Activated CD8-positive, alpha-beta memory T cell treated with anti-CD3 and anti-CD28 coated beads for 24 hours (primary cell): ENCODE measurements at regions not wholly inside any gene's neighbourhood (a gene's known extent, or its start where the extent isn't known, plus 50 kb on each side); places are given as distances from the start of the nearest gene placed in this dataset.
"Not testable (repeated sequence)": the region's sequence is repeated elsewhere in the genome, so short reads cannot be mapped to it uniquely, and the experiment has no call there.

Source experiments
- DNase-seq: peaks from one replicate; pipeline ENCODE4 v3.0.0-alpha.2; 2020

- no peak for DNase-seq
Measured at GRCh38 chr7:93048136-93048930, 69.4 kb downstream of the SAMD9 start.

- no peak for DNase-seq
Measured at GRCh38 chr7:93047514-93048099, 70.2 kb downstream of the SAMD9 start.

GRCh38 chr7:93046641-93047040, 71.1 kb downstream of the SAMD9 start:
- DNase-seq, result no peak

DNA sequence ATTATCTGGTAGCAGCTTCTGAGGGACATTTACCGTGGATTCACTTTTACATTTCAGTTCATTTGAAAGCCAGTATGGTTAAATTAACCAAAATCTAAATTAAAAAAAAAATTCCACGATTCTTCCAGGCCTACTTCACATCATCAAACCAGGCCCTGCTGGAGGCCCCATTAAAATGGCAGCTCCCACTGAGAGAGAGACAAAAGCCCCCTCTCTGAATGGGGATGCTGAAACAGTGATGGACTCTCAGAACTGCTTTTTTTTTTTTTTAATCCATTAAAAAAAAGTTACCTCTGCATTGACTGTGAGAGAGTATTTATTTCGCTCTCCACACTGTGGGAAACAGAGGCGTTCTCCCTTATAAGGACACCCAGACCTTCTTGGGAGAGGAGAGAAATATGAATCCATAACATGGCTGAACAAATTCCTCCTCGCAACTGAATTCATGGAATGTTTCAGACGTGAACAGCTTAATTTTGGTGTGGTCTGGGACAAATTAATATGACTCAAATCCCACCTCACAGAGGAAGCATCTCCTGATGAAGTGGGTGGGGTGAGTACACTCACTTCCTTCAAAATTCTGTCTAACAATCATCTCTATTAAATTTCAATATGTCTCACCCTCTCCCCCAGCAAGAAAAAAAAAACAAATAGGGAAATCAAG, 73.5 kb downstream of the SAMD9 start:
- no peak for DNase-seq

- DNase-seq, result no peak
Measured at GRCh38 chr7:93043385-93043985, 74.3 kb downstream of the SAMD9 start.

DNA sequence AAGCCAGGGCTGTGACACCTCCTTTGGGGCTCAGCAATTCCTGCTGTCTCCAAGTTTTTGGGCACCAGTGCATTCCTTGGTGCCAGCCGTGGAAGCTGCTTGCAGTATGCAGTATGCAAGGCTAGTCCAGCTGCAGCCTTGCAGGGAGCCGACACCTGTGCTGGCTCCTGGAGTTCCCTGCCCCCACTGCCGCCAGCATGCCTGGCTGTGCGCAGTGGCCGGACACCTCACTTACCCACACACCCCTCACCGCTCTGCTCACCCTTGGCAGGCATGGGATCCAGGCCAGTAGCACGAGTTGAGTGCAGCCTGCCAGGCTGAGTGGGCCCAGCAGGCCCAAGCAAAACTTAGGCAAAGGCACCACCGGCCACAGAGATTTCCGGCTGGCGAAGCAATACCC, 77.4 kb downstream of the SAMD9 start:
- no peak for DNase-seq

- no peak for DNase-seq
Measured at GRCh38 chr7:93039786-93040185, 78.0 kb downstream of the SAMD9 start.

- no peak for DNase-seq
Measured at GRCh38 chr7:93039282-93039681, 78.5 kb downstream of the SAMD9 start.

DNA sequence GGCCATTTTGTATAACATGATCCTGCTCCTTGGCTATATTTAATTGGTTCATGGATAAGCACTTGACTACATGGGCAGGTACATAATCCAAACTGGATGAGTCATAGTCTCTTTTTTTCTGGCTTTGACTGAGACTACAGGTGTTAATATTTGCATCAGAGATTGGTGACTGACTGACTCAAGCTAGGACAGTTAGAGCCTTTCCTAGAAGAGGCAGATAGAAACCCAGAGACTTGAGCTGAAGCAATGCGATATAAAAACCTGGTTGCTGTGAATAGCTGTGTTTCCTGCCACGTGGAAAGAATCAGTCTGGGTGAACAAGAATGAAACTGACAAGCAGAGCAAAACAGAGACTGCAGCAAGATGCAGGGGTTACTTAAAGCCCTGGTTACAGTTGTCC, 81.0 kb downstream of the SAMD9 start:
- no peak for DNase-seq

DNA sequence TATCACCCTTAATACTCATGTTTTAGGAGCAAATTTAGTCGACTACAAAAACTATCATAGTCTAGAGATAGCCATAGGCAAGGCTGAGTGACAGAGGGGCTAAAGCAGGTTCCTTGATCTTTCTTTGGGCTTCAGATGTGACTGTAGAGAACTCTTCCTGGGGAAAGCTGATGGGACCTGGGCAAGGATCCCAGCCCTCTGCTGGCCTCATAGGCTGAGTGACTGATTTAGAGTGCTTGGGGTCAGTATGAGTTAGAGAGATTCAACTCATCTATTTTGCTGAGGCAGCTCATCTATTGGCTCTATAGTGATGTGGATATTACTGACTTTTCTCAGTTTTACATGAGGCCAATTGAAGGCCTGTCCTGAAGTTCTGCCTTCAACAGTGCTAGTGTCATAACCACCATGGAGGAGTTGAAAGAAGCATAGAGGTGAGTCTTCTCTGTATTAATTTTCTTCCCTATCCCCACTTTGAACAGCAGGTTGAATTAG, 81.6 kb downstream of the SAMD9 start:
- DNase-seq, result no peak

GRCh38 chr7:93031795-93032194, 86.0 kb downstream of the SAMD9 start:
- DNase-seq, result no peak

DNA sequence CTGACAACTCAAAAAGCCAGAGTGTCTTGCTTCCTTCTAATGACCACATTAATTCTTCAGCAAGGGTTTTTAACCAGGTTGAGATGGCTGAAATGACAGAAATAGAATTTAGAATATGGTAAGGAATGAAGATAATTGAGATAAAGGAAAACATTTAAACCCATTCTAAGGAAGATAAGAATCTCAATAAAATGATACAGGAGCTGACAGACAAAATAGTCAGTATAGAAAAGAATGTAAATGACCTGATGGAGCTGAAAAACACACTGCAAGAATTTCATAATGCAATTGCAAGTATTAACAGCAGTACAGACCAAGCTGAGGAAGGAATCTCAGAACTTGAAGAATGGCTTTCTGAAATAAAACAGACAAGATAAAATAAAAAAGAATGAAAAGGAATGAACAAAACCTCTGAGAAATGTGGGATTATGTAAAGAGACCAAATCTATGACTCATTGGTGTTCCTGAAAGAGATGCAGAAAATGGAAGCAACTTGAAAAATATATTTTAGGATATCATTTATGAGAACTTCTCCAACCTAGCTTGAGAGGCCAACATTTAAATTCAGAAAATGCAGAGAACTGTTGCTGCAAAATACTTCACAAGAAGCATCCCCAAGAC, 87.1 kb downstream of the SAMD9 start:
- no peak for DNase-seq

GRCh38 chr7:93029056-93029455, 88.7 kb downstream of the SAMD9 start:
- DNase-seq, result no peak

GRCh38 chr7:93028610-93029009, 89.2 kb downstream of the SAMD9 start:
- no peak for DNase-seq

- DNase-seq, result no peak
Measured at GRCh38 chr7:93027044-93027443, 90.7 kb downstream of the SAMD9 start.

GRCh38 chr7:93026425-93026824, 91.4 kb downstream of the SAMD9 start:
- no peak for DNase-seq

DNA sequence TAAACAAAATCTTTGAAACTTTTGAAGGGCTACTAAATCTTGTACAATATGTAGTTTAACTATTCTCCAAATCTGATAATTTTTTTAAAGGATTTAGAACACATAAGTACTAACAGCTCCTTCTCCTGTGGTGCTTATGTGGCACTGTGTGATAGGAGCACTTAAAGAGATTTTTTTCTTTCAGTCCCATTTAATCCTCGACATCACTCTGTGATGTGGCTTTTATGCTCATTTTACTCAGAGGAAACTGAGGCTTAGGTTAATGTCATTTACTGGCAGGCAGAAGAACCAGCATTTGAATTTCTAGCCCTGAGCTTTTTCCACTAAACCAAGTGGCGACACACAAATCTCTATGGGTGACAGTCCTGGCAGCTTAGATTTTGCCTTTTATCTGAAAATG, 92.4 kb downstream of the SAMD9 start:
- DNase-seq, result no peak

DNA sequence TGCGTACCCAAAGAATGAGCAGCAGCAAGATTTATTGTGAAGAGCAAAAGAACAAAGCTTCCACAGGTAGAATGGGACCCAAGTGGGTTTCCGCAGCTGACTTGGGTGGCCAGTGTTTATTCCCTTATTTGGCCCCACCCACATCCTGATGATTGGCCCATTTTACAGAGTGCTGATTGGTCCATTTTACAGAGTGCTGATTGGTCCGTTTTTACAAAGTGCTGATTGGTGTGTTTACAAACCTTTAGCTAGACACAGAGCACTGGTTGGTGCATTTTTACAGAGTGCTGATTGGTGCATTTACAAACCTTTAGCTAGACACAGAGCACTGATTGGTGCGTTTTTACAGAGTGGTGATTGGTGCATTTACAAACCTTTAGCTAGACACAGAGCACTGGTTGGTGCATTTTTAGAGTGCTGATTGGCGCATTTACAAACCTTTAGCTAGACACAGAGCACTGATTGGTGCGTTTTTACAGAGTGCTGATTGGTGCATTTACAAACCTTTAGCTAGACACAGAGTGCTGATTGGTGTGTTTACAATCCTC, 94.8 kb downstream of the SAMD9 start:
- DNase-seq, result not testable (repeated sequence)

DNA sequence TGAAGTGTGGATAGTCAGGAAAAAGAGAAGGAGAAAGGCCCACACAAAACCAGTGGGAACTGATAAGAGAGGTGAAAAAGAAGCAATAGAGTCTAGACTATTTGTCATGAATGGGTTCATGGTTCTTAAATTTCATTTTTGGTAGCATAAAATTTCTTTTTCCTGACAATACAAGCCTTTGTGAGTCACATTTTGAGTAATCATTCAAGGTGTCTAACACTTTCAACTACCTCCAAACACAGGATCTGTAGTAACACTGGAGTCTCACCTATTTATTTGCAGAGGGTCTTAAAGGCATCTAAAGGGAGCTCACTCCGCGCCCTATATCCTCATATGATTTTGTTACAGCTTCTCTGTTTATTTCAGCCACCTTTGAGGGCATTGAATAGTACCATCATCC, 96.0 kb downstream of the SAMD9 start:
- DNase-seq, result no peak

GRCh38 chr7:93018716-93019115, 99.1 kb downstream of the SAMD9 start:
- no peak for DNase-seq

DNA sequence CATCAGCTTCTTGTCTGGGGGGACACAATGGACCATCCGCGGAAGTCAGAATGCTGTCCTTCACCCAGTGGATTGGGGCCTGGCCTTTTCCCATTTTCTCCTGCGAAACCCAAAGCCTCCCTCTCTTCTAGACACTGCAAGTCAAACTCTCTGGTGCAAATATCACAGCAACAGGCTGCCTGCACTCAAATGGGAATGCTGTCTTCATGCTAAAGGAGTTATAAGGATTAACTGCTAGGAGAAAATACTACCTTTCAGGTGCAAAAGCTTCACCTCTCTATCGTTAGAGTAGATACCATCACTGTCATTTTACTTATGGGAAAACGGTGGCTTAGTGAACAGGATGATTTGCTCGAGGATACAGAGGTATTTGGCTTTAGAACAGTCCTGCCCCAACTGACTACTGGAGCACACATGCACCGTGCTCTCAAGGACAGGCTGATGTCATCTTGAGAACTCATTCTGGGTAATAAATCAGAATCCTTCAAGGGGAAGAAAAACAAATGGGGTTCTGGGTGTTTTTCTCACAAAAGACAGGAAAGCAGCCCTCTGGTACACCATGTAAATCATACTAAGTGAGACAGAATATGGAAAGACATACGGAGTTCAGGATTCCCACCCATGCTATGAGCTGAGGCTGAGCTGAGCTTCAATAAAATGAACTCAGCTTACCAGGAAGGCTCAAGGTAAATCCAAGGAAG, 100.9 kb downstream of the SAMD9 start:
- DNase-seq, result no peak

DNA sequence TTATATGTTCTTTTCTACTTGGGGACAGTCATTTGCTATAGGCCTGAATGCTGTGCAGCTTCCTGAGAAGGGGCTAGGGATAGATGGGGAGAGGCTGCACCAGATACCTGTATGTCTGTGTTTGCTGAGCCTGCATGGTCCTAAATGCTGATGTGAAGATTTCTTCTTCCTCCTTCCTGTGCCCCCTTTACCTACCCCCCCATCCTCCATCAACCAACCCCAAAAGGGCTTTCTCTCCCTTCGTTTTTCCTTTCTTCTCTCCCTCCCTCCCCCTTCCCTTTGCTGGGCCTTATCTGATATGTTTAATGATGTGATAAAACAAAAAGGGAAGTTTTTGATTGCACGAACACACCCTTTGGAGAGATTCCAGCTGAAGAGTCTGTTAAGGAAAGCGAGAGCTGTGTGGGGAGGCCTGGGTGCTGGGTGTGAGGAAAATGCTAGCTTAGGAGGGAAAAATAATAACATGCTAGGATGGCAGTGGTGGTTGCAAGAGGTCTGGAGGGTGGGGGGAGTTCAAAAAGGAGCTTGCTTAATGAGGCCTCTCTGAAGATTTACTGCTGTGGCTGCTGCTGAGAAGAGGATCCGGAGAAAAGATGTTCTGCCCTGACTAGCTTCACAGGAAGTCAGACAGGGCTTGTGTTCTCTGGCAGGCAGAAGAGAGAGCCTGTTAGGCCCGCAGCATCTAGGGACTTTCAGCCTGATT, 101.8 kb downstream of the SAMD9 start:
- no peak for DNase-seq
